ENCODE measurements at regions not wholly inside any gene's neighbourhood (a gene's known extent, or its start where the extent isn't known, plus 50 kb on each side); places are given as distances from the start of the nearest gene placed in this dataset.
A peak's percentile ranks its signal among the peaks of the same experiment; 100 is the strongest.

DNA sequence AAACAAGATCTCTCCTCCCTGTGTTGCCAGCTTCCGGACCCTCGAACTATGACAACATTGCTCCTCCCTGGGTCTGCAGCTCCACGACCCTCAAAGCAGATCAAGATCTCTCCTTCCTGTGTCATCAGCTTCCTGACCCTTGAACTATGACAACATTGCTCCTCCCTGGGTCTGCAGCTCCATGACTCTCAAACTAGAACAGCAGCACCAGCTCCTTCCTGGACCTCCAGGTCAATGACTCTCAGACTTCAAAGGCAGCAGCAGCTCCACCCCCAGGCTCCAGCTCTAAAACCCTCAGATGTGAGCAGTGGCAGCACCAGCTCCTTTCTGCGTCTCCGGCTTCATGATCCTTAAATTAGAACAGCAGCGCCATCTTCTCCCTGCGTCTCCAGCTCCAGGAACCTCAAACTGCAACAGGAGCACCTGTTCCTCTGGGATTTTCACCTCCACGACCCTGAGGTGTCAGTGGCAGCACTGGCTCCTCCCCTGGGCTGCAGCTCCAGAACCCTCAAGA is 341.0 kb upstream of the SULF2 start (continued):
- TF ChIP-seq, protein P1, sequence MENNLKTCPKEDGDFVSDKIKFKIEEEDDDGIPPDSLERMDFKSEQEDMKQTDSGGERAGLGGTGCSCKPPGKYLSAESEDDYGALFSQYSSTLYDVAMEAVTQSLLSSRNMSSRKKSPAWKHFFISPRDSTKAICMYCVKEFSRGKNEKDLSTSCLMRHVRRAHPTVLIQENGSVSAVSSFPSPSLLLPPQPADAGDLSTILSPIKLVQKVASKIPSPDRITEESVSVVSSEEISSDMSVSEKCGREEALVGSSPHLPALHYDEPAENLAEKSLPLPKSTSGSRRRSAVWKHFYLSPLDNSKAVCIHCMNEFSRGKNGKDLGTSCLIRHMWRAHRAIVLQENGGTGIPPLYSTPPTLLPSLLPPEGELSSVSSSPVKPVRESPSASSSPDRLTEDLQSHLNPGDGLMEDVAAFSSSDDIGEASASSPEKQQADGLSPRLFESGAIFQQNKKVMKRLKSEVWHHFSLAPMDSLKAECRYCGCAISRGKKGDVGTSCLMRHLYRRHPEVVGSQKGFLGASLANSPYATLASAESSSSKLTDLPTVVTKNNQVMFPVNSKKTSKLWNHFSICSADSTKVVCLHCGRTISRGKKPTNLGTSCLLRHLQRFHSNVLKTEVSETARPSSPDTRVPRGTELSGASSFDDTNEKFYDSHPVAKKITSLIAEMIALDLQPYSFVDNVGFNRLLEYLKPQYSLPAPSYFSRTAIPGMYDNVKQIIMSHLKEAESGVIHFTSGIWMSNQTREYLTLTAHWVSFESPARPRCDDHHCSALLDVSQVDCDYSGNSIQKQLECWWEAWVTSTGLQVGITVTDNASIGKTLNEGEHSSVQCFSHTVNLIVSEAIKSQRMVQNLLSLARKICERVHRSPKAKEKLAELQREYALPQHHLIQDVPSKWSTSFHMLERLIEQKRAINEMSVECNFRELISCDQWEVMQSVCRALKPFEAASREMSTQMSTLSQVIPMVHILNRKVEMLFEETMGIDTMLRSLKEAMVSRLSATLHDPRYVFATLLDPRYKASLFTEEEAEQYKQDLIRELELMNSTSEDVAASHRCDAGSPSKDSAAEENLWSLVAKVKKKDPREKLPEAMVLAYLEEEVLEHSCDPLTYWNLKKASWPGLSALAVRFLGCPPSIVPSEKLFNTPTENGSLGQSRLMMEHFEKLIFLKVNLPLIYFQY (CRISPR knock-in tag; IDR thresholded peaks at IDR 0.05; ENCODE audit: borderline replicate concordance): no peak
- TF ChIP-seq NKX3-1 (CRISPR knock-in tag; IDR thresholded peaks at IDR 0.05) (no peak), ZNF556 (CRISPR knock-in tag; IDR thresholded peaks at IDR 0.05; ENCODE audit: borderline replicate concordance) (no peak), ZIK1 (CRISPR knock-in tag; IDR thresholded peaks at IDR 0.05; ENCODE audit: borderline replicate concordance, low read depth) (no peak), ZNF569 (CRISPR knock-in tag; IDR thresholded peaks at IDR 0.05; ENCODE audit: borderline replicate concordance) (no peak), ZNF605 (CRISPR knock-in tag; IDR thresholded peaks at IDR 0.05) (peak; percentile 87), ZNF850 (CRISPR knock-in tag; conservative IDR thresholded peaks at IDR 0.05) (no peak), ZNF639 (CRISPR knock-in tag; conservative IDR thresholded peaks at IDR 0.05) (no peak), ZC3H4 (CRISPR knock-in tag; IDR thresholded peaks at IDR 0.05; ENCODE audit: borderline replicate concordance) (no peak), PHF5A (CRISPR knock-in tag; IDR thresholded peaks at IDR 0.05; ENCODE audit: low read depth, unreplicated experiment) (no peak), HNRNPUL1 (IDR thresholded peaks at IDR 0.05; ENCODE audit: low read depth, low read length) (no peak), GPBP1L1 (CRISPR knock-in tag; IDR thresholded peaks at IDR 0.05) (no peak), MIXL1 (CRISPR knock-in tag; IDR thresholded peaks at IDR 0.05) (no peak; the same call in 1 of the 2 replicates), ZNF7 (CRISPR knock-in tag; IDR thresholded peaks at IDR 0.05) (no peak), ZNF180 (CRISPR knock-in tag; IDR thresholded peaks at IDR 0.05; ENCODE audit: borderline replicate concordance, low read depth) (no peak), ZBTB3 (CRISPR knock-in tag; IDR thresholded peaks at IDR 0.05; ENCODE audit: borderline replicate concordance, low read depth) (no peak), JDP2 (CRISPR knock-in tag; IDR thresholded peaks at IDR 0.05; ENCODE audit: borderline replicate concordance) (no peak), GZF1 (CRISPR knock-in tag; IDR thresholded peaks at IDR 0.05) (no peak)
- TF ChIP-seq, protein P2, sequence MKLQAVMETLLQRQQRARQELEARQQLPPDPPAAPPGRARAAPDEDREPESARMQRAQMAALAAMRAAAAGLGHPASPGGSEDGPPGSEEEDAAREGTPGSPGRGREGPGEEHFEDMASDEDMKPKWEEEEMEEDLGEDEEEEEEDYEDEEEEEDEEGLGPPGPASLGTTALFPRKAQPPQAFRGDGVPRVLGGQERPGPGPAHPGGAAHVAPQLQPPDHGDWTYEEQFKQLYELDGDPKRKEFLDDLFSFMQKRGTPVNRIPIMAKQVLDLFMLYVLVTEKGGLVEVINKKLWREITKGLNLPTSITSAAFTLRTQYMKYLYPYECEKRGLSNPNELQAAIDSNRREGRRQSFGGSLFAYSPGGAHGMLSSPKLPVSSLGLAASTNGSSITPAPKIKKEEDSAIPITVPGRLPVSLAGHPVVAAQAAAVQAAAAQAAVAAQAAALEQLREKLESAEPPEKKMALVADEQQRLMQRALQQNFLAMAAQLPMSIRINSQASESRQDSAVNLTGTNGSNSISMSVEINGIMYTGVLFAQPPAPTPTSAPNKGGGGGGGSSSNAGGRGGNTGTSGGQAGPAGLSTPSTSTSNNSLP (IDR thresholded peaks at IDR 0.05; ENCODE audit: low read depth, low read length): no peak
- TF ChIP-seq, protein P3, sequence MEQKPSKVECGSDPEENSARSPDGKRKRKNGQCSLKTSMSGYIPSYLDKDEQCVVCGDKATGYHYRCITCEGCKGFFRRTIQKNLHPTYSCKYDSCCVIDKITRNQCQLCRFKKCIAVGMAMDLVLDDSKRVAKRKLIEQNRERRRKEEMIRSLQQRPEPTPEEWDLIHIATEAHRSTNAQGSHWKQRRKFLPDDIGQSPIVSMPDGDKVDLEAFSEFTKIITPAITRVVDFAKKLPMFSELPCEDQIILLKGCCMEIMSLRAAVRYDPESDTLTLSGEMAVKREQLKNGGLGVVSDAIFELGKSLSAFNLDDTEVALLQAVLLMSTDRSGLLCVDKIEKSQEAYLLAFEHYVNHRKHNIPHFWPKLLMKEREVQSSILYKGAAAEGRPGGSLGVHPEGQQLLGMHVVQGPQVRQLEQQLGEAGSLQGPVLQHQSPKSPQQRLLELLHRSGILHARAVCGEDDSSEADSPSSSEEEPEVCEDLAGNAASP (CRISPR knock-in tag; IDR thresholded peaks at IDR 0.05; ENCODE audit: borderline replicate concordance): no peak
